Astrocyte (in vitro differentiated cells and primary cell): ENCODE measurements at regions not wholly inside any gene's neighbourhood (a gene's known extent, or its start where the extent isn't known, plus 50 kb on each side); places are given as distances from the start of the nearest gene placed in this dataset.
"Not testable (repeated sequence)": the region's sequence is repeated elsewhere in the genome, so short reads cannot be mapped to it uniquely, and the experiment has no call there.

Experiments
- DNase-seq: peaks from one replicate; pipeline ENCODE4 v3.0.0-alpha.2; 2010; ENCODE audit warnings: low read depth
- FAIRE-seq: peaks from 2 replicates; lab custom pipeline; 2011; peaks lifted over from hg19 to GRCh38; lab: Jason Lieb, UNC
- H2AFZ ChIP-seq: 2 replicates; pipeline ENCODE4 v1.6.0; 2012; ENCODE audit warnings: low read depth, low read length, inconsistent platforms
- H3K27ac ChIP-seq: 2 replicates; pipeline ENCODE4 v1.5.1; 2011; ENCODE audit warnings: low read depth, low read length, inconsistent platforms
- H3K27me3 ChIP-seq: 2 replicates; pipeline ENCODE4 v1.6.0; 2011; ENCODE audit warnings: low read length, inconsistent platforms; ENCODE audit not compliant: insufficient read depth
- H3K36me3 ChIP-seq: 2 replicates; pipeline ENCODE4 v1.5.1; 2011; ENCODE audit warnings: low read length, inconsistent platforms; ENCODE audit not compliant: insufficient read depth
- H3K4me1 ChIP-seq: 2 replicates; pipeline ENCODE4 v1.5.1; 2011; ENCODE audit warnings: low read length, inconsistent platforms; ENCODE audit not compliant: insufficient read depth
- H3K4me2 ChIP-seq: 2 replicates; pipeline ENCODE4 v1.6.0; 2012; ENCODE audit warnings: low read length, inconsistent platforms
- H3K4me3 ChIP-seq: 2 replicates; pipeline ENCODE4 v1.5.1; 2011; ENCODE audit warnings: low read depth, mild to moderate bottlenecking, low read length, inconsistent platforms; ENCODE audit not compliant: insufficient read depth
- H3K79me2 ChIP-seq: 2 replicates; pipeline ENCODE4 v1.6.0; 2012; ENCODE audit warnings: mild to moderate bottlenecking, low read length, inconsistent platforms; ENCODE audit not compliant: insufficient read depth
- H3K9ac ChIP-seq: 2 replicates; pipeline ENCODE4 v1.6.0; 2012; ENCODE audit warnings: mild to moderate bottlenecking, low read length, inconsistent platforms
- H3K9me3 ChIP-seq: 2 replicates; pipeline ENCODE4 v1.5.1; 2012; ENCODE audit warnings: low read depth, mild to moderate bottlenecking, low read length, inconsistent platforms; ENCODE audit not compliant: insufficient read depth
- H4K20me1 ChIP-seq: 2 replicates; pipeline ENCODE4 v1.6.0; 2012; ENCODE audit warnings: low read length, inconsistent platforms; ENCODE audit not compliant: insufficient read depth
- H3K27ac Mint-ChIP-seq: one replicate; pipeline ENCODE4 v1.8.0; 2021; ENCODE audit warnings: mild to moderate bottlenecking, mixed read lengths; ENCODE audit not compliant: unreplicated experiment
- H3K27me3 Mint-ChIP-seq: one replicate; pipeline ENCODE4 v1.8.0; 2021; ENCODE audit warnings: low read depth, mixed read lengths; ENCODE audit not compliant: unreplicated experiment
- H3K36me3 Mint-ChIP-seq: one replicate; pipeline ENCODE4 v1.8.0; 2021; ENCODE audit warnings: low read depth, mixed read lengths; ENCODE audit not compliant: unreplicated experiment
- H3K4me1 Mint-ChIP-seq: one replicate; pipeline ENCODE4 v1.8.0; 2021; ENCODE audit warnings: low read depth, mixed read lengths; ENCODE audit not compliant: unreplicated experiment
- H3K4me3 Mint-ChIP-seq: one replicate; pipeline ENCODE4 v1.8.0; 2021; ENCODE audit warnings: mild to moderate bottlenecking, moderate library complexity, mixed read lengths; ENCODE audit not compliant: unreplicated experiment
- H3K9me3 Mint-ChIP-seq: one replicate; pipeline ENCODE4 v1.8.0; 2021; ENCODE audit warnings: mild to moderate bottlenecking, mixed read lengths; ENCODE audit not compliant: unreplicated experiment
- CTCF ChIP-seq: IDR thresholded peaks from 2 replicates; pipeline ENCODE4 v1.5.1; 2011; ENCODE audit warnings: low read depth, mild to moderate bottlenecking, inconsistent platforms, low read length, moderate library complexity; ENCODE audit not compliant: insufficient read depth
- EZH2 ChIP-seq: IDR thresholded peaks from 2 replicates; pipeline ENCODE4 v1.6.1; 2012; ENCODE audit warnings: mild to moderate bottlenecking, low read length, inconsistent platforms; ENCODE audit not compliant: insufficient read depth

DNA sequence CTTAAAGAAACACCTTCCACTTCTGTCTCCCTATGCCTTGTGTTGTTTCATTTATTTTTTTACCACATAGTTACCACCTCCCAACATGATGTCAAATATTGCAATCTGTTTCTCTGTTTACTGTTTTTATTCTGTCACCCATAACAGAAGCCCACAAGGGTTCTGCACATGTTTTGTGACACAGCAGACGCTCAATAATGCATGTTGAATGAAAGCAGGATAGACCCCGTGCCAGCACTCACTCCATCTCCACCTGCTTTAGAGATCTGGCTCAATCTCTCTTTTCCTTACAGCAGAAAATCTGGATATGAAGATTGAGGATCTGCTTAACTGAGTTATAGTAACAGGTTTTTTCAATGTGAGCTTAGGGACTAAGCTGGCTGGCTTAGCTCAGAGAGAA, 116.8 kb upstream of the NUDT10 start:
- TF ChIP-seq EZH2 (no peak), CTCF (no peak)

GRCh38 chrX:51242212-51242611, 90.4 kb upstream of the NUDT10 start:
- no peaks in the 10 kb centered on the region for H3K27me3 ChIP-seq
- Mint-ChIP-seq H3K9me3 (peaks cover 9% of the 10 kb centered on the region), H3K4me1 (no peaks in the 10 kb centered on the region)

More for the DNA sequence above, 116.8 kb upstream of the NUDT10 start:
- H3K27ac ChIP-seq, result no peak overlapping the region
- no peaks in the 10 kb centered on the region for H4K20me1 ChIP-seq
- H3K9ac ChIP-seq, result no peak overlapping the region
- no peak for DNase-seq
- Mint-ChIP-seq H3K9me3 (no peaks in the 10 kb centered on the region), H3K4me3 (no peak overlapping the region), H3K36me3 (no peaks in the 10 kb centered on the region), H3K27ac (no peak overlapping the region), H3K27me3 (no peaks in the 10 kb centered on the region), H3K4me1 (no peaks in the 10 kb centered on the region)
- H3K4me1 ChIP-seq, result no peaks in the 10 kb centered on the region
- H3K79me2 ChIP-seq, result no peaks in the 10 kb centered on the region
- H3K36me3 ChIP-seq, result no peaks in the 10 kb centered on the region
- H2AFZ ChIP-seq, result no peak overlapping the region
- H3K4me3 ChIP-seq, result no peak overlapping the region
- H3K9me3 ChIP-seq, result no peaks in the 10 kb centered on the region
- H3K27me3 ChIP-seq, result no peaks in the 10 kb centered on the region
- FAIRE-seq, result no peak
- H3K4me2 ChIP-seq, result no peak overlapping the region

GRCh38 chrX:51257490-51257889, 75.1 kb upstream of the NUDT10 start:
- no peak for FAIRE-seq
- no peaks in the 10 kb centered on the region for H3K9me3 Mint-ChIP-seq

More at GRCh38 chrX:51242212-51242611, 90.4 kb upstream of the NUDT10 start:
- Histone ChIP-seq H3K27ac (no peak overlapping the region), H4K20me1 (no peaks in the 10 kb centered on the region), H3K9me3 (no peaks in the 10 kb centered on the region), H3K36me3 (no peaks in the 10 kb centered on the region), H3K4me2 (no peak overlapping the region), H3K9ac (no peak overlapping the region), H3K79me2 (no peaks in the 10 kb centered on the region), H2AFZ (no peak overlapping the region), H3K4me1 (no peaks in the 10 kb centered on the region), H3K4me3 (no peak overlapping the region)
- DNase-seq (no peak), FAIRE-seq (no peak)
- Mint-ChIP-seq H3K36me3 (no peaks in the 10 kb centered on the region), H3K27ac (no peak overlapping the region), H3K27me3 (no peaks in the 10 kb centered on the region), H3K4me3 (no peak overlapping the region)
- no peak for TF ChIP-seq EZH2
- TF ChIP-seq CTCF, result no peak

GRCh38 chrX:51262271-51262670, 70.4 kb upstream of the NUDT10 start:
- not testable (repeated sequence) for H3K4me1 ChIP-seq, H3K9ac ChIP-seq, H3K4me3 ChIP-seq, FAIRE-seq, H3K27me3 Mint-ChIP-seq, DNase-seq, H3K27ac Mint-ChIP-seq, H3K9me3 ChIP-seq, H3K4me2 ChIP-seq, H3K36me3 ChIP-seq, H3K27me3 ChIP-seq, H3K4me1 Mint-ChIP-seq, H2AFZ ChIP-seq, H3K9me3 Mint-ChIP-seq, H3K4me3 Mint-ChIP-seq, H3K36me3 Mint-ChIP-seq, H3K27ac ChIP-seq, H4K20me1 ChIP-seq, H3K79me2 ChIP-seq

More at GRCh38 chrX:51257490-51257889, 75.1 kb upstream of the NUDT10 start:
- no peak overlapping the region for H2AFZ ChIP-seq
- no peak for DNase-seq
- no peaks in the 10 kb centered on the region for H3K9me3 ChIP-seq
- no peaks in the 10 kb centered on the region for H4K20me1 ChIP-seq
- no peak overlapping the region for H3K4me3 ChIP-seq
- Mint-ChIP-seq H3K4me1 (no peaks in the 10 kb centered on the region), H3K4me3 (no peak overlapping the region), H3K27ac (no peak overlapping the region), H3K36me3 (no peaks in the 10 kb centered on the region), H3K27me3 (no peaks in the 10 kb centered on the region)
- H3K27ac ChIP-seq, result no peak overlapping the region
- H3K79me2 ChIP-seq, result no peaks in the 10 kb centered on the region
- no peaks in the 10 kb centered on the region for H3K36me3 ChIP-seq
- no peak for TF ChIP-seq CTCF
- TF ChIP-seq EZH2, result no peak
- H3K4me1 ChIP-seq, result no peaks in the 10 kb centered on the region
- no peak overlapping the region for H3K9ac ChIP-seq
- H3K27me3 ChIP-seq, result no peaks in the 10 kb centered on the region
- H3K4me2 ChIP-seq, result no peak overlapping the region
